ENCODE measurements at regions not wholly inside any gene's neighbourhood (a gene's known extent, or its start where the extent isn't known, plus 50 kb on each side); places are given as distances from the start of the nearest gene placed in this dataset.
"Not testable (repeated sequence)": the region's sequence is repeated elsewhere in the genome, so short reads cannot be mapped to it uniquely, and the experiment has no call there.

DNA sequence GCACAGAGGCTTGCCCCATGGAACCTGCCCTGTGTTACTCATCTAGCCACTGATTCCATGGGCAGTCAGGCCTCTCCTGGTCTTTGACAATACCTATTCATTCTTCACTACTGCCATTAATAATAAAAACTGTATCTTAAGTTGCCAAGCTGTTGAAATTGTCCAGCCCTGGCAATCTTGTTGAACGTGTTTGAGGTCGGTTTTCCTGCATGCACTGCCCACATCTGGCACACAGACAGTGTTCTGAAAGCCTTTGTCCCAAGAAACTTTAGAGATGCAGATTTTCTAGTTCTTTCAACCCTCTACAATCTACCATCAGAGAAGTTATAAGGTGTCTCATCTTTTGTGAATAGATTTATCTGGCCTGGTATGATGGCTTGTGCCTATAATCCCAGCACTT is 567.2 kb upstream of the NECTIN3 start:
- DNase-seq: no peak
- Histone ChIP-seq H3K27ac (no peak overlapping the region), H3K27me3 (no peaks in the 10 kb centered on the region), H3K4me3 (no peak overlapping the region), H3K4me1 (no peaks in the 10 kb centered on the region), H3K9me3 (replicated peaks) (0 out of 2 replicates have a peak, but pooled peaks cover 5% of the 10 kb centered on the region), H3K36me3 (no peaks in the 10 kb centered on the region)

DNA sequence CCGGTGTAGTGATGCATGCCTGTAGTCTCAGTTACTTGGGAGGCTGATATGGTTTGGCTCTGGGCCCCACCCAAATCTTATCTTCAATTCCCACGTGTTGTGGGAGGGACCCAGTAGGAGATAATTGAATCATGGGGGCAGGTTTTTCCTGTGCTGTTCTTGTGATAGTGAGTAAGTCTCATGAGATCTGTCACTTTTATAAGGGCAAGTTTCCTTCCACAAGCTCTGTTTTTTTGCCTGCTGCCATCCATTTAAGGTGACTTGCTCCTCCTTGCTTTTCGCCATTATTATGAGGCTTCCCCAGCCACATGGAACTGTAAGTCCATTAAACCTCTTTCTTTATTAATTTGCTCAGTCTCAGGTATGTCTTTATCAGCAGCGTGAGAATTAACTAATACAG is 566.7 kb upstream of the NECTIN3 start:
- Histone ChIP-seq H3K27me3 (no peaks in the 10 kb centered on the region), H3K27ac (no peak overlapping the region), H3K4me1 (no peaks in the 10 kb centered on the region), H3K9me3 (replicated peaks) (0 out of 2 replicates have a peak, but pooled peaks cover 5% of the 10 kb centered on the region), H3K36me3 (no peaks in the 10 kb centered on the region), H3K4me3 (no peak overlapping the region)
- no peak for DNase-seq

DNA sequence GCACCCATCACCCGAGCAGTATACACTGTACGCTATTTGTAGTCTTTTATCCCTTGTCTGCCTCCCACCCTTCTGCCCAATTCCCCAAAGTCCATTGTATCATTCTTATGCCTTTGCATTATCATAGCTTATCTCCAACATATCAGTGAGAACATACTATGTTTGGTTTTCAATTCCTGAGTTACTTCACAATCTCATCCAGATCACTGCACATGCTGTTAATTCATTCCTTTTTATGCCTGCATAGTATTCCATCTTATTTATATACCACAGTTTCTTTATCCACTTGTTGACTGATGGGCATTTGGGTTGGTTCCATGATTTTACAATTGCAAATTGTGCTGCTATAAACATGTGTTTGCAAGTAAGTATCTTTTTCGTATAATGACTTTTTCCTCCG is 564.7 kb upstream of the NECTIN3 start:
- no peak overlapping the region for H3K4me3 ChIP-seq
- no peaks in the 10 kb centered on the region for H3K27me3 ChIP-seq
- 0 out of 2 replicates have a peak, but pooled peaks cover 5% of the 10 kb centered on the region for H3K9me3 ChIP-seq (replicated peaks)
- DNase-seq: no peak
- H3K36me3 ChIP-seq: no peaks in the 10 kb centered on the region
- no peak overlapping the region for H3K27ac ChIP-seq
- H3K4me1 ChIP-seq: no peaks in the 10 kb centered on the region

DNA sequence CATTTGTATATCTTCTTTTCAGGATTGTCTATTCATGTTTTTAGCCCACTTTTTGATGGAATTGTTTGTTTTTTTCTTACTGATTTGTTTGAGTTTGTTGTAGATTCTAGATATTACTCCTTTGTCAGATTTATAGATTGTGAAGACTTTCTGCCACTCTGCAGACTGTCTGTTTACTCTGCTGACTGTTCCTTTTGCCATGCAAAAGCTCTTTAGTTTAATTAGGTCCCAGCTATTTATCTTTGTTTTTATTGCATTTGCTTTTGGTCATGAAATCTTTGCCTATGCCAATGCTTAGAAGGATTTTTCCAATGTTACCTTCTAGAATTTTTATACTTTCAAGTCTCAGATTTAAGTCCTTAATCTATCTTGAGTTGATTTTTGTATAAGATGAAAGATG is 564.0 kb upstream of the NECTIN3 start:
- DNase-seq; H3K4me1 ChIP-seq; H3K27me3 ChIP-seq; H3K9me3 ChIP-seq (replicated peaks); H3K36me3 ChIP-seq; H3K4me3 ChIP-seq; H3K27ac ChIP-seq: not testable (repeated sequence)

DNA sequence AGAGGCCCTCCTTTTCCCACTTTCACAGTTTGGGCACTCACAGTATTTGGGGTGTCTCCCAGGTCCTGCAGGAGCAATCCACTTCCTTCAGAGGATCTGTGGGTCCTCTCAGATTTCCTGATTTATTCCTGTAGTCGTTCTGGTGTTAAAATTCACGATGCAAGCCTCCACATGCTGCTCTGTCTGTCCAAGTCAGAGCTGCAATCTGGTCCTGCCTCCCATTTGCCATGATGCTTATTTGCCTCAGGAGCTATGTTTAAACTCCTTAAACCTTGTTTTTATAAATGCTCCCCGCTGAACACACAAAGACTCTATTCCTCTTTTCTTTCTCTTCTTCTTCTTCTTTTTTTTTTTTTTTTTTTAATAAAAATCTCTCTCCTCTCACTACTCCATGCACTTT is 558.7 kb upstream of the NECTIN3 start:
- Histone ChIP-seq H3K27me3 (no peaks in the 10 kb centered on the region), H3K4me3 (no peak overlapping the region), H3K9me3 (replicated peaks) (no peaks in the 10 kb centered on the region), H3K36me3 (no peaks in the 10 kb centered on the region), H3K4me1 (no peaks in the 10 kb centered on the region), H3K27ac (no peak overlapping the region)
- DNase-seq: no peak

DNA sequence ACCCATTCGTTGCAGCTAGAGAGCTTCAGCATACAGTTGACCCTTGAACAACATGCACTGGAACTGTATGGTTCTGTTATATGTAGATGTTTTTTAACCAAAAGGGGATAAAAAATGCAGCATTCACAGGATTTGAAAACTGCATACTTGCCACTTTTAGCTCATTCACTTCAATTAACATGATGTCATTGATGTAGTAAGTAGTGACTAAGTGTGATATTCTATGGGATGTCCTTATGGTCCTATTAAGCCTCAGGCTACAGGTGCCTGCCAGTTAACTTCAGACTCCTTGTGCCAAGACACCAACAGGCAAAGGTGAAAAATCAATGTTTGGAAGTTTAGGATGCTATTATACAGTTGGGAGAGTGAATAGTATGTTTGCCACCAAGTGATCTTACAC is 553.6 kb upstream of the NECTIN3 start:
- H3K27me3 ChIP-seq: no peaks in the 10 kb centered on the region
- H3K9me3 ChIP-seq (replicated peaks): no peaks in the 10 kb centered on the region
- DNase-seq: no peak
- H3K36me3 ChIP-seq: no peaks in the 10 kb centered on the region
- no peak overlapping the region for H3K4me3 ChIP-seq
- H3K27ac ChIP-seq: no peak overlapping the region
- H3K4me1 ChIP-seq: no peaks in the 10 kb centered on the region

DNA sequence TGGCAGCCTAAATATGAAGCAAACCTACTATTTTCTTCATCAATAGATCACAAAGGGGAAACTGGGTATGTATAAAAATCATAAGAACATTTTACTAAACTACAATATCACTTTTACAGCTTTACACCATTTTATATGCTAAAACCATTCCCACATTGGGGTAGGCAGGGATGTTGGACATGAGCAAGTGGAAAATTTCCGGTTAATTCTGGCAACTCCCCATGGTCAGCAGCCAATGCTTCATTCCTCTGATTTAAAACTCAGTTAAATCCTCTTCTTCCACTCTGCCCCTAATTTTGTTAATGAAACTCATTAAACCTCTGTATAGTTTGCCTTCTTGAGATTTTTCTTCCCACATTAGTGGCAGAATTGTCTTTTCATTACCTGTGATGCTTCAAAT is 552.5 kb upstream of the NECTIN3 start:
- Histone ChIP-seq H3K27me3 (no peaks in the 10 kb centered on the region), H3K4me1 (no peaks in the 10 kb centered on the region), H3K36me3 (no peaks in the 10 kb centered on the region), H3K4me3 (no peak overlapping the region), H3K27ac (no peak overlapping the region), H3K9me3 (replicated peaks) (no peaks in the 10 kb centered on the region)
- no peak for DNase-seq

DNA sequence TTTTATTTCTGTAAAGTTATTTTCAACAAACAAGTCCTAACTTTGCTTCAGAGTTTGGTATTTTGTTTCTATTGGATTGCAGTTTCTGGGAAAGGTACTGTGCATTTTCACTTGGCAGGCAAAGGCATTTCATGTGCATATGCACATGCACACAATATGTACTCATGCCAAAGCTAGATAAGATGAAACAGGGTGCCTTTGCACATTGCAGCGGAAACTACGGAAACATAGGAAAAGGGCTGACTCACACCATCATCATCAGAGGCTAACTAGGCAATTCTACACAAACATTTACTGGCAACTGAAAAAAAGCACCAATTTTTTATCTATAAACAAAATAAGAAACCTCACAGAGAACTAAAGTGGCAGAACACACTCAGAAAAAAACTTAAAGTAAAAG is 550.6 kb upstream of the NECTIN3 start:
- H3K4me1 ChIP-seq: no peaks in the 10 kb centered on the region
- H3K27me3 ChIP-seq: no peaks in the 10 kb centered on the region
- no peak for DNase-seq
- H3K36me3 ChIP-seq: no peaks in the 10 kb centered on the region
- no peaks in the 10 kb centered on the region for H3K9me3 ChIP-seq (replicated peaks)
- H3K4me3 ChIP-seq: no peak overlapping the region
- H3K27ac ChIP-seq: no peak overlapping the region

DNA sequence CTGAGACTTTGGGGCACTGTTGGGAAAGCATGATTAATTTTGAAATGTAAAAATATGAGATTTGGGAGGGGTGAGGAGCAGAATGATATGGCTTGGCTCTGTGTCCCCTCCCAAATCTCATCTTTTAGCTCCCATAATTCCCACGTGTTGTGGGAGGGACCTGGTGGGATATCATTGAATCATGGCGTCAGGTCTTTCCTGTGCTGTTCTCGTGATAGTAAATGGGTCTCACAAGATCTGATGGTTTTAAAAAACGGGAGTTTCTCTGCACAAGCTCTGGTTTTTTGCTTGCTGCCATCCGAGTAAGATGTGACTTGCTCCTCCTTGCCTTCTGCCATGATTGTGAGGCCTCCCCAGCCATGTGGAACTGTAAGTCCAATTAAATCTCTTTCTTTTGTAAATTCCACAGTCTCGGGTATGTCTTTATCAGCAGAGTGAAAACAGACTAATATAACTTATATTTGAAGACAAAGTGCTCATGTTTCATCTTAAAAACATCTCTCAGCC is 546.0 kb upstream of the NECTIN3 start:
- H3K27ac ChIP-seq, H3K4me3 ChIP-seq, H3K36me3 ChIP-seq: not testable (repeated sequence)

DNA sequence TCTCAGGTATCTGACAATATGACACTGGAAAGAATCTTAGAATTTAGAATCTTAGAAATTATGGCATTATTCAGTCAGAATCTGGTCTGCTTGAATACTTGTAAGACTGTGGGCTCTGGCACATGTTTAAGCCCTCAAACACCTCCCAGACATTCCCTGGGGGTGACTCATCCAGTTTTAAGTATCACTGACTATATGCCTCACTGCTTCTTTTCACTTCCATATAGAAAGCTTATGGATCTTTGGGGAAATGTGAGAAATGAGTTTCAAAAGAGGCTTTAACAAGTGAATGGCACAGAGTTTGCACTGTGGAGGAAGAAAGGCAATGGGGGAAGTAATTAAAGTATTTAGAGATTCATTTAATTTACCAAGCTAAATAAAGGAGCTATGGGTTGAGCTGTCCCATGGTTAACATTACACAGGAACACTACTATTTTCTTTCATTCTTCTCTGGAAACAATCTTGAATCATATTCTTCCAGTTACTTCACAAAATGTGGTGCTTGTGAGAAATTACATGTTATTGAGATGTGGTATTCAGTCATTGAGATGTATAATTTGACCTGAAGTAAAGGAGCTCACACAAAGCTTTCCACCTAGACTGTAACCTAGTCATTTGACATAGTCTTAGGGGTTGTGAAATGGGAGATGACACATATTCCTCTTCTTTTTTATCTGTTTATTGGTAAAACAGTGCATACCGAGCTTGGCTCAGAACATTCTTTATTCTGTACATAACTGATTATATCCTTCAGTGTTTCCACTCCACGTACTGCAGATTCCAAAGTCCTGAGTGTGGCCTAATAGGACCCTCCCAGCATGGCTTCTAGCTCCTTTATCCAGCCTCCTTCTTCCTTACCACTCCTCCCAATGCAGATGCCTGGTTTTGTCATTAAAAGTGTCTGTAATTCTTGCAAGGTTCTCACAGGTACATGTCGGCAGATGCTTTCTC is 544.6 kb upstream of the NECTIN3 start:
- Histone ChIP-seq H3K36me3 (no peaks in the 10 kb centered on the region), H3K4me1 (peaks cover 13% of the 10 kb centered on the region), H3K27me3 (no peaks in the 10 kb centered on the region), H3K4me3 (no peak overlapping the region), H3K27ac (peak overlapping the region; percentile 12; the same call in 1 of the 2 replicates), H3K9me3 (replicated peaks) (no peaks in the 10 kb centered on the region)
- DNase-seq: peak; percentile 42 to 59

More for the DNA sequence above, 546.0 kb upstream of the NECTIN3 start:
- DNase-seq; H3K9me3 ChIP-seq (replicated peaks); H3K27me3 ChIP-seq: not testable (repeated sequence)
- H3K4me1 ChIP-seq: peaks cover 13% of the 10 kb centered on the region

DNA sequence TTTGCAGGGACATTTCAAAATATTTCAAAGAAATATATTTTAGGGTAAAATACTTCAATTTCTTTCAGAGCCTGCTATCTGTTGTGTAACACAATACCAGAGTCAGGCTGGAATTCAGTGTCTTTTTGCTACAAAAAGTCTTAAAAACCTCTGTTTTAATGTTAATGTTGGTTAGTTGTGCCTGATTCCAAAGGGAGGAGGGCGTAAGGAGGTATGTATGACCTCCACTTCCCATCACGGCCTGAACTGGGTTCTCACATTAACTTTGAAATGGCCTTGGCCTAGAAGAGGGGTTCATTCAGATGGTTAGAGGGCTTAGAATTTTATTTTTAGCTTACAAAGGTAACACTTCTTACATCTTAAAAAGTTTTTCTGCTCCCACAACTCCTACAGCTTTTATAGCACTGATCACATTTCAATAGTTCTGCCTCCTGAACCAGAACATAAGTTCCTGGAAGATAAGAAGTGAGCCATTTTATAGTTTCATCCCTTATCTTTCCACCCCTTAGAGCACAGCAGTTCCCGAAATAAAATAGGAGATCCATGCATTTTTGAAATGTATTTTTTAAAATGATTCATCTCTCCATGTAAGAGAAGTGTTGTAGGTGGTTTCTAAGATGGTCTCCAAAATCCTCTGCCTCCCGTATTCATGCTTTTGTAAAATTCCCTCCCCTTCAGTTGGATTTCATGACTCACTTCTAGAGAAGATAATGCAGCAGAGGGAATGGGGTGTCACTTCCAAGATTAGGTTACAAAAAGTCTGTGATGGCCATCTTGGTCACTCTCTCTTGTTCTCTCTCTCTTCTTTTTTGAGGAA is 543.1 kb upstream of the NECTIN3 start:
- DNase-seq: no peak
- H3K27me3 ChIP-seq: no peaks in the 10 kb centered on the region
- H3K36me3 ChIP-seq: no peaks in the 10 kb centered on the region
- peaks cover 13% of the 10 kb centered on the region for H3K4me1 ChIP-seq
- no peak overlapping the region for H3K27ac ChIP-seq
- no peak overlapping the region for H3K4me3 ChIP-seq
- H3K9me3 ChIP-seq (replicated peaks): no peaks in the 10 kb centered on the region

DNA sequence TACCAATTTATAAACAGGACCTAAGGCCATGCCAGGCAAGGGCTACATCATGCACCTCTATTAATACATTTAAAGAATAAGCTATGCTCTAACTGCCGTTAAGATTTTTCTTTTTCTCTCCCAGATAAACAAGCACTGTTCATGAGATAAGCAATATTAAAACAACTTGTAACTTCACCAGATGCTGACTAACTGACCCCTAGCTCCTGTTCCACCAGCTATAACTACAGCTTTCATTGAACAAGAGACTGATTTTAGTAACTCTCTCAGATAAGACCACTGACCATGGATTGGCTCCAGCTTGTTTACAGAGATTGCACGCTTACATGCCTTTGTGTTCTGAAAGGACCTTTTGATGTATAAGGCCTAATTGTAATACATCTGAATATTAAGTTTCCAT is 540.7 kb upstream of the NECTIN3 start:
- Histone ChIP-seq H3K27ac (no peak overlapping the region), H3K4me3 (no peak overlapping the region), H3K9me3 (replicated peaks) (no peaks in the 10 kb centered on the region), H3K27me3 (no peaks in the 10 kb centered on the region), H3K4me1 (peaks cover 13% of the 10 kb centered on the region), H3K36me3 (no peaks in the 10 kb centered on the region)
- DNase-seq: no peak

DNA sequence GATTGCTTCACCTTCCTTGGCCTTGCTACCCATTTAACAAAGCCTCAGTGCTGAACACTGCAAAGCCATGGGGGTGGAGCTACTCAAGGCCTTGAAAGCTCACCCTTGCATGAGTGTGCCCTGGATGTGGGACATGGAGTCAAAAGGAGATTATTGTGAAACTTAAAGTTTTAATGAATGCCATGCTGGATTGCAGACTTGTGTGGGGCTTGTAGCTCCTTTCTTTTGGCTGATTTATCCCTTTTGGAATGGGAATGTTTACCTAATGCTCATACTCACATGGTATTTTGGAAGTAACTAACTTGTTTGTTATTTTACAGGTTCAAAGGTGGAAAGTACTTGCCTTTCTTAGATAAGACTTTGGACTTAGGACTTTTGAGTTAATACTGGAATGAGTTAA is 538.5 kb upstream of the NECTIN3 start:
- Histone ChIP-seq H3K9me3 (replicated peaks) (no peaks in the 10 kb centered on the region), H3K36me3 (no peaks in the 10 kb centered on the region), H3K4me1 (no peaks in the 10 kb centered on the region), H3K27ac (no peak overlapping the region), H3K27me3 (no peaks in the 10 kb centered on the region), H3K4me3 (no peak overlapping the region)
- no peak for DNase-seq

DNA sequence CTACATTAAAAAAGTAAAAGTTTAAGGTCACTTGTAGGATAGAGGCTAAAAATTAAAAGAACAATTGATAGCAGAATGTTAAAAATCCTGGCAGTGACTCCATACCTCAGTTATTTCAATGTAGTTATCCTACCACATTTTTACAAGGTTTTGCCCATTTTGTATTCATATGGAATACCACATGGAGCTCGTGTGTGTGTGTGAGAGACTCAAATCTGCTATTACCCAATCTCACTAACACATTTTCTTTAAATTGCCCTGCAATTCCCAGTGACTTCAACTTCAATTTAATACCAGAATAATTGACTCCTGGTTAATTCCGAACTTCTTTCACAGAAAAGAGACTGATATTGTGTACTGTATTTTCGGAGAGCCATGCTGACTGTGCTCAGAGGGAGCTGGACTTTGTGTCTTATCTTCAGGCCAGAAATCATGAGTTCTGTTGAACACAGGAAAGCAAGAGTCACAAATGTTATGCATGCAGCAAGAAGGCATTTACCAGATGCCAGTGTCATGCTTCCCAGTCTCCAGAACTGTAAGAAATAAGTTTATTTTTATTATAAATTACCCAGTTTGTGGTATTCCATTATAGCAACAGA is 529.0 kb upstream of the NECTIN3 start:
- Histone ChIP-seq H3K36me3 (no peaks in the 10 kb centered on the region), H3K4me1 (no peaks in the 10 kb centered on the region), H3K27ac (no peak overlapping the region), H3K27me3 (no peaks in the 10 kb centered on the region), H3K4me3 (no peak overlapping the region), H3K9me3 (replicated peaks) (no peaks in the 10 kb centered on the region)
- DNase-seq: no peak

DNA sequence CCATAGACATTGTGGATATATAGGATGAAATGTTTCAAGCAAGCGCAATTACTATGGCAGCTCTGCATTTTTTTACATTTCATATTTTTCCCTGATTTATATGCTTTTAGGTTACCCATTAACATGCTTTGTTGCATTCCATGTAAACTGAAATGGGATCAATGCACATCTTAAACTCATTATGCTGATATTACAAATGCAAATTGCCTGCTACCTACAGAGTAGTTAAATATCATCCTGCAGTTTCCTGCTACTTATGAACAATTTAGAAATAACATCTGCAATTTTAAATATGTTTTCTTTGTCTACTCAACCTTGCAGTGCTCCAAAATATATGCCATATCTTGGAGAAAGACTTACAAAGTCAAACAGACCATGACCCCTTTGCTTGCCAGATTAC is 526.9 kb upstream of the NECTIN3 start:
- DNase-seq: no peak
- Histone ChIP-seq H3K27ac (no peak overlapping the region), H3K9me3 (replicated peaks) (no peaks in the 10 kb centered on the region), H3K27me3 (no peaks in the 10 kb centered on the region), H3K36me3 (no peaks in the 10 kb centered on the region), H3K4me3 (no peak overlapping the region), H3K4me1 (no peaks in the 10 kb centered on the region)

All from SJCRH30 (cell line).